ENCODE measurements at regions not wholly inside any gene's neighbourhood (a gene's known extent, or its start where the extent isn't known, plus 50 kb on each side); places are given as distances from the start of the nearest gene placed in this dataset.

GRCh38 chr12:102781117-102781516 is 135.9 kb downstream of the PAH start:
- DNase-seq, result no peak

- no peak for DNase-seq
Observed at GRCh38 chr12:102776041-102776440, 141.0 kb downstream of the PAH start.

DNA sequence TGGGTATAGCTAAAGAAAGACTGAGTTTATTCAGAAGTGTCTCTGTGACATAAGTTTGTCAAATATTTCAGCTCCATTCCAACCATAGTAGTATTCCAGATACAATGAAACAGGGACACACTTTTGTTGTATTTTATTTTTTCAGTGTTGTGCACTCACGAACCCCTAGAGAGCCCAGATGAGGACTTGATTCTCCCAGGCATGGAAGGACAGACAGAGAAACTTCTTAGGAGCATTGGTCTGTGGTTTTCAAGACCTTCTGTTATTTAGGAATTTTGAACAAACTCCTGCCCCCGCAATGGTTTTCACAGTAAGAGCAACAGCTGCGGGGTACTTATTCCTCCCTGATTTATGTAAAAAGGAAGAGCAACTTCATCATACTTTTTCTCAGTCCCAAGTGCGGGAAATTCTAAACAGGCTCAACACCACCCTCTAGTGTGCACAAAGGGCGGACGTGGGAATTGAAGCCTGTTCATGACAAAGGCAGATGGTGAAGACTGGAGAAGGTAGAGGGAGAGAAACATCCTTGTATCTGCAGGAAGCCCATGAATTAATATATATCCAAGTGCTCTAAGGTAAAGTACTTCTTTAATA is 147.6 kb downstream of the PAH start:
- peak; percentile 16 for DNase-seq

DNA sequence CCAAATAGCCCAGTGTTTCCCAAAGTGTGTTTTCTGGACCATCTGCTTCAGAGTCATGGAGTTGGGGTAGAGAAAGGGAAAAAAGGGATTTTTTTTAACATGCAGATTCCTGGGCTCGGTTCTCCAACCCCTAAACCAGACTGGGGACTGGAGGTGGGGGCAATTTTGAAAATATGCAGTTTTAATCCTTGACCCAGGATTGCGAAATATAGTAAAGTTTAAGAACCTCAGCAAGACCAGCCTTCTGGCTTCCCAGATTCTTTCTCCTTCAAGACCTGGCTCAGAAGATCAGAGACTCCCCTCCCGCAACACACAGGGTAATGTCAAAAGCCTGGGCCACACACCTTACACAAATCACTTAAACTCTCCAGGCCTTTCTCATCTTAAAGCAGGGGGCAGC is 150.1 kb downstream of the PAH start:
- DNase-seq, result no peak

- no peak for DNase-seq
Observed at GRCh38 chr12:102765736-102766135, 151.3 kb downstream of the PAH start.

- no peak for DNase-seq
Observed at GRCh38 chr12:102763471-102763870, 153.6 kb downstream of the PAH start.

DNA sequence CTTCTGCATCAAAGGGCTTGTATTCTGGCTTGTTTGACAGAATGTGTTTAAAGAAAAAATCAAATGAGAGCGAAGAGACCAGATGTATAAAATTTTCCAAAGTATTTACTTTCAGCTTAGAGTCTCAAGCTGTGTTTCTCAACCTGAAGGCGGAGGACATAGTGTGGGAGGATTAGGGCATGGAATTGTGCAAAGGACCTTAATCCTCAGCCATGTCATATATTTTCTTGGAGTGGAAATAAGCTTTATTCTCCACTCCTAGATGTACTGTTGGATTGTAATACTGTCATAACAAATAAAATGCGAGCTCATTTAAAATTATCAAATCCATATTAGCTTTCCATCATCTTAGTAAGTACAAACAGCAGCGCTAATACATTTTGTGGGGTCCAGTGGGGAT is 154.0 kb downstream of the PAH start:
- no peak for DNase-seq

DNA sequence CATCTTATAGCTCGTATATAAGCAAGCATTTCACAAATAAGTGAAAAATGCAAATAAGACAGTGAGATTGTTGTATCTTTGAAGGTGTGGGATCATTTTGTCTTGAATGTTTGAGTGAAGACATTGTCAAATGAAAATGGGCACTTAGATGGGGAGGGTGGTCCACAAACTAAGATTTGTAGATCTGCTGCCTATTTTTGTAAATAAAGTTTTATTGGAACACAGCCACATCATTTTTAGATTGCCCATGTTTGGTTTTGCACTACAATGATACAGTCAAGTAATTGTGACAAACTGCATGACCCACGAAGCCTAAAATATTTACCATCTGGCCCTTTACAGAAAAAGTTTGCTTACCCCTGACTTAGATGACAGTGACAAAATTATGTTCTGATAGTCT is 156.7 kb downstream of the PAH start:
- DNase-seq, result no peak

DNA sequence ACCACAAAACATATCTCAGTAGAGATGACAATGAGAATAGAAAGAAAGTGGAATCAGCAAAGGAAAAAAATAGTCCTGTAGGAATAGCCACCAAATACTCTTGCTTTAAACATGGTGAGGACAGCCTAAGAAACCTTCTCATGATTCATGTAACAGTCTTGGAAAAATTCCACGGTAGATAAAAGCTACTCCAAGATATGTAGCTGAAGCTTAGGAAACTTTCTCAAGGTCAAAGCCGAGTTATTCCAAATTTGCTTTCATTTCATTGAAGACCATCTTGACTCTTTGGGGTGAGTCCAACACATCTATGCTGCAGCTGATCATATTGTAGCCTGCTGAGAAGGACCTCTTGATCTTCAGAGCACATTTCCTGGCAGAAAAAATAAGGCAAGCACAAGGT is 157.6 kb downstream of the PAH start:
- no peak for DNase-seq

GRCh38 chr12:102757882-102758226 is 159.2 kb downstream of the PAH start:
- no peak for DNase-seq

GRCh38 chr12:102757154-102757881 is 159.7 kb downstream of the PAH start:
- no peak for DNase-seq

GRCh38 chr12:102756530-102756929 is 160.5 kb downstream of the PAH start:
- no peak for DNase-seq

DNA sequence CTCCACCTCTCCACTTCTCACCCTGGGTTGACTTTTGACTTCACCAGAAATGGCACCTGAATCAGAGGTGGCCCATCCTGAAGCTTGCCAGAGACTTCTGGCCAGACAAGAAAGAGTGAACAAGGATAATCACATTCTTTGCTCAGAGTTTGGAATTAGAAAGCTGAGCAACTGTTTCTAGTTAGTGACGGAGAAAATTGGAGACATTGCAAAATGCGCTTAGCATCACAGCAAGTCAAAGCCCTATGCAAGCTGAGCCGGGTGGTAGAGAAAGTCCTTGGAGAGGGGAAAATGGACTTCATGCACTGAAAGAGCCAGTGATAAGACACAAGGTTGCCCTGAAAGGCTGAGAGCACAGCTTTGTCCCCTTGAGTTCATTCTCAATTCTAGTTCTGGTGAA is 161.8 kb downstream of the PAH start:
- no peak for DNase-seq

GRCh38 chr12:102753802-102754201 is 163.2 kb downstream of the PAH start:
- no peak for DNase-seq

DNA sequence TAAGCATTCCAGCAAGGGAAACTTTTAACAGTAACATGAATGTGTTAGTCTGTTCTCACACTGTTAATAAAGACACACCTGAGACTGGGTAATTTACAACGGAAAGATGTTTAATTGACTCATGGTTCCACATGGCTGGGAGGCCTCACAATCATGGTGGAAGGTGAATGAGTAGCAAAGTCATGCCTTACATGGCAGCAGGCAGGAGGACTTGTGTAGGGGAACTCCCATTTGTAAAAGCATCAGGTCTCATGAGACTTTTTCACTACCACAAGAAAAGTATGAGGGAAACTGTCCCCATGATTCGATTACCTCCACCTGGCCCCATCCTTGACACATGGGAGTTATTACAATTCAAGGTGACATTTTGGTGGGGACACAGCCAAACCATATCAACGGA is 168.3 kb downstream of the PAH start:
- no peak for DNase-seq

GRCh38 chr12:102746963-102747362 is 170.1 kb downstream of the PAH start:
- no peak for DNase-seq

DNA sequence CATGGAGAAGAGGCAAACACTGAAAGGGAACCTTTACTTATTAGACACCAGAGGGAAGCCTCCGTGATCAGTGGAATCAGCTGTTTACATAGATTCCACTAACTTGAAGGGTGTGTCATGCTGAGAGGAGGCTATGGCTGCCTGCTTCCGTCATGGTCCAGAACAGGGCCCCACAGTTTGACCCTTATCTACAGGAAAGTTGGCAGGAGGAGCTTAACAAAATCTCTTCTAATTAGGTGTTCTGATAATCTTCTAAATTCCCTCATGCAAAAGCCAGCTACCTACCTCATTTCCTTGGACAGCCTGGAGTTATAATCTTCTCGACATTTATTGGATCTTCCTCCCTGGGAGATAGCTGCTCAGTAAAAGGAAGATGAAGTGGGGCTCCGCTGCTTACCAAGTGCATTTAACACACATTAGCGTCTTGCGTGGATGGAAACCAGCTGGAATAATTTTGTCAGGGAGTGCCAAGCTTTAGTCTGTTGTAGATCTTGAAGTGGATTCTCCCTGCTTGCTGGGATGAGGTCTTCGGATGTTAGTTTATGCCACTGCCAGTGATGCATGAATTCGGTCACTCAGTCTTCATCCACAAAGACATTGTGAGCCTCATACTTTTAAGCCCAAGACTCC is 171.0 kb downstream of the PAH start:
- no peak for DNase-seq

- no peak for DNase-seq
Observed at GRCh38 chr12:102741196-102741595, 175.8 kb downstream of the PAH start.

DNA sequence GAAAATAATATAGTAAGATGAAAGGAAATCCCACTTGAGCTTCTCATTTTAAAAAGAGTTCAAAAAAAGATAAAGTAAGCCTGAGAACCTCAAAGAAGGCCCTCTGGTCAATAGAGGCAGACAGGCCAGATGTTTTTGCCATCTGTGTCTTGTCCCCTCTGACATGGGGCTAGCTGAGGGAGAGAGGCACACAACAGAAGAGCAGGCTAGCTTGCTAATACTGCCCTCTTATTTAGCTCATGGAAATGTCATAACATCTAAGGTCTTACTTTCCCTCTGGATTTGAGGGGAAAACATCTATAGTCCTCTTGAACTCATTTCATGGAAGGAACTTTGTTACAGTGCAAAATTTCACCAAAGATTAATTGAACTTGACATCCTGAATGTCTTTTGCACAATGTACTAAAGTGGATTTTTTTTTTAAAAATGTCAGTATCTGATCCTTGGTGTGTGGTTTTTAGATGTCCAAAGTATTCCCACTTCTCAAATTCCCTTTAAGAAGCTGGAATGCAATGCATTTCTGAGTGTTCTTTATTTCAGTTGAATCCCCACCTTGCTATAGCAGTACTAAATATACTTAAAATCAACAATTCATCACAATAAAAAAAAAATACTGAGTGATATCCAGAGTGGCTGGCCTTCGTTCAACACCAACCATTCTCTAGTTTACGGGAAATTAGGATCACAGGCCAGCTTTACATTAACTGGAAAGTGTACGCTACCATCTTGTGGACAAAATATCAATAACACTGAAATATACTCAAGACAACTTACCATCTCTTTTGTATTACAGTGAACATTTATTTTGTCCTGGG is 176.7 kb downstream of the PAH start:
- no peak for DNase-seq

DNA sequence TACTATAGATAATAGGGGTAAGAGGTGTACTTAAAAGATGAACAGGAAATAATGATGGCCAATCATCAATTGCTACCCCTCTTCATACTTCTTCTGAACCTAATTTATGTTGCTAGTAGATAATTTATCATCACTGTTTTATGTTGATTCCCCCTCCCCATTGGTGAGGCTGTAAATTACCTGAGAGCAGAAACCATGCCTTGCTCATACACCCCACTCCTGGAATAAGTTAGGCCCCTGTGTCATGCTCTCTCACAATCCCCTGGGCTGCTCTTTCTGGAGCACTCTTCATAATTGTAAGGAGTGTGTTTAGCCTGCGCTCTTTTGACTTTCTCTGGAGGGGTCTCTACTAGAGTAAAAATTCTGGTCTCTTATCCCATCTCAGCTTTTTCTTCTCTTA is 180.7 kb downstream of the PAH start:
- DNase-seq, result no peak

DNA sequence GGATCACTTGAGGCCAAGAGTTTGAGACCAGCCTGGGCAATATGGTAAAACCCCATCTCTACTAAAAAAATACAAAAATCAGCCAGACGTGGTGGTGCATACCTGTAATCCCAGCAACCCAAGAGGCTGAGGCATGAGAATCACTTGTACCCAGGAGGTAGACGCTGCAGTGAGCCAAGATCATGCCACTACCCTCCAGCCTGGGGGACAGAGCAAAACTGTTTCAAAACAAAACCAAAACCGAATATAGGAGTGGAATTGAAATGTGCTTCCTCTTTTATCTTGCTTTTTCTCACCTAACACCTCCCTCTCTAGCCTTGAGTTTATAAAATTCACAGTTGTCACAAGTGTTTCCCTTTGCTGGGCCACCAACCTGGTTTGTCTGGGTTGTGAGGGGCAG is 181.9 kb downstream of the PAH start:
- DNase-seq, result no peak

DNA sequence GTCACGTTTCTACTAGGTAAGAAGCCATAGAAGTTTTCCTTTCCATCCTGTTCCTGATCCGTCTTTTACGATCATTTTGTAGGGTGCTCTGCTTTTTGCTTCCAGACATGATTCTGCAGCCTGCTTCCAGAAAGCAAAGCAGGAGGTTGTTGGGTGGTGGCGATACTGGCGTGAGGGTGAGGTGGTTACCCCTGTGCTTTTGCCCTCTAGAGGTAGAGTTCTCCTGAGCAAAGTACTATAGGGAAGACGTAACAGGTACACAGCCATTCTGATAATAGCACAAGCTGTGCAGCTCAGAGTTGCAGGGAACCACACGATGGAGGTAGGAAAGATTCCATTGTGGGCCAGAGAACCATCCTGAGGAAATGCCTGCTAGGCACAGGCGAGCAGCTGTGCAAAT is 186.0 kb downstream of the PAH start:
- DNase-seq, result no peak

GRCh38 chr12:102728506-102729242 is 188.4 kb downstream of the PAH start:
- DNase-seq, result no peak
